Testis (tissue), 2 donors: ENCODE measurements at regions not wholly inside any gene's neighbourhood (a gene's known extent, or its start where the extent isn't known, plus 50 kb on each side); places are given as distances from the start of the nearest gene placed in this dataset.

Source experiments
- POLR2A ChIP-seq: fragments of 450-650 bp; IDR thresholded peaks from one replicate; pipeline ENCODE4 v1.6.1; 2017; ENCODE audit warnings: antibody characterized with exemption, mild to moderate bottlenecking, moderate library complexity
- TF ChIP-seq, protein P1 (sequence below), 3 experiments: fragments of 450-650 bp in 2 of 3; fragments of 200-600 bp in 1 of 3; sonication (generic) in 1 of 3; IDR thresholded peaks; one replicate each; pipeline ENCODE4 v1.5.1; 2016 to 2019; ENCODE audit warnings: antibody characterized with exemption in 3 of 3, mild to moderate bottlenecking in 2 of 3, moderate library complexity in 1 of 3

DNA sequence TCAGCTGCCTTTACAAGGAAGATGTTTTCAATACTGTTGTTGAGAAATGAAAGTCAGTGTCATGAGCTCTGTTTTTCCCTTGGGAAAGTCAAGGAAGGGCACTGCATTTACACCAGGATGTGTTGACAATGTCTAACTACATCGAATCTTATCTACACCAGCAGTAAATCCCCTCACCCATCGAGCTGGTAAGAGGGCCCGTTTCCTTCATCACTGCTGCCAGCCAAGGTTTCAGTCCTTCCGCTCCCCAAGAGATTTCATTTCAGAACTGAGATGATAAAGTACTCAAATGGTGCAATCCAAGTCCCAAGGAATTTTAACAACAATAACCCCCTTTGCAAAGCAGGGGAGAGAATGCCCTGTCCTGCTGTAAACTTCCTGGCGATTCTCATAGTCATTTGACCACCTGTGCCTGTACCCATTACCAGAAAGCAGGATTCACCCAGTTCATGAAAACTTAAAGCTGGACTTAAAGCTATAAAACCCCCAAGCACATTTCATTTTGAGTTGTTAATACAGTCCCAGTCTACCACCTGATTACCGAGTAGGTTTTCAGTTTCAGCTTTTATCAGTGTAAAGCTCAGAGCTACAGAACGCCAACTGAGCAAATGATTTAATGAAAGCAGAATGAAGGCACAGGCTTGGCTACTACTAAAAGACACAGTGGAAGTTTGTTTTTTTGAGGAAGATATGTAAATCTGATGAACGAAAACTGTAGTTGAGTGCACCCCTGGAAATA, 122.5 kb upstream of the TAB2 start:
- TF ChIP-seq, protein P1, sequence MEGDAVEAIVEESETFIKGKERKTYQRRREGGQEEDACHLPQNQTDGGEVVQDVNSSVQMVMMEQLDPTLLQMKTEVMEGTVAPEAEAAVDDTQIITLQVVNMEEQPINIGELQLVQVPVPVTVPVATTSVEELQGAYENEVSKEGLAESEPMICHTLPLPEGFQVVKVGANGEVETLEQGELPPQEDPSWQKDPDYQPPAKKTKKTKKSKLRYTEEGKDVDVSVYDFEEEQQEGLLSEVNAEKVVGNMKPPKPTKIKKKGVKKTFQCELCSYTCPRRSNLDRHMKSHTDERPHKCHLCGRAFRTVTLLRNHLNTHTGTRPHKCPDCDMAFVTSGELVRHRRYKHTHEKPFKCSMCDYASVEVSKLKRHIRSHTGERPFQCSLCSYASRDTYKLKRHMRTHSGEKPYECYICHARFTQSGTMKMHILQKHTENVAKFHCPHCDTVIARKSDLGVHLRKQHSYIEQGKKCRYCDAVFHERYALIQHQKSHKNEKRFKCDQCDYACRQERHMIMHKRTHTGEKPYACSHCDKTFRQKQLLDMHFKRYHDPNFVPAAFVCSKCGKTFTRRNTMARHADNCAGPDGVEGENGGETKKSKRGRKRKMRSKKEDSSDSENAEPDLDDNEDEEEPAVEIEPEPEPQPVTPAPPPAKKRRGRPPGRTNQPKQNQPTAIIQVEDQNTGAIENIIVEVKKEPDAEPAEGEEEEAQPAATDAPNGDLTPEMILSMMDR (IDR thresholded peaks at IDR 0.05): no peak
- TF ChIP-seq POLR2A: no peak
